ENCODE measurements at regions not wholly inside any gene's neighbourhood (a gene's known extent, or its start where the extent isn't known, plus 50 kb on each side); places are given as distances from the start of the nearest gene placed in this dataset.
"Not testable (repeated sequence)": the region's sequence is repeated elsewhere in the genome, so short reads cannot be mapped to it uniquely, and the experiment has no call there.

GRCh38 chr11:50088231-50088630 lies 55.6 kb downstream of the OR4C45 start:
- Histone ChIP-seq H3K4me3 (ENCODE audit: insufficient read length, low read depth) (no peak overlapping the region), H3K9me3 (ENCODE audit: insufficient read depth, low read length) (no peaks in the 10 kb centered on the region), H3K9ac (ENCODE audit: insufficient read length, low read depth) (no peak overlapping the region), H3K27me3 (ENCODE audit: insufficient read depth, insufficient read length) (no peaks in the 10 kb centered on the region), H3K4me1 (ENCODE audit: insufficient read depth, insufficient read length) (no peaks in the 10 kb centered on the region), H3K36me3 (ENCODE audit: insufficient read depth, insufficient read length, low read length) (no peaks in the 10 kb centered on the region)
- DNase-seq (ENCODE audit: low read depth, low spot score) = no peak
- TF ChIP-seq YY1 (IDR thresholded peaks at IDR 0.05; ENCODE audit: insufficient read depth, insufficient read length) = no peak
- TF ChIP-seq ZNF274 (IDR thresholded peaks at IDR 0.05; ENCODE audit: low read depth, low read length) = no peak
- no peak for TF ChIP-seq SUZ12 (IDR thresholded peaks at IDR 0.05; ENCODE audit: extremely low read depth, insufficient read depth, insufficient read length)

GRCh38 chr11:50098186-50098725 lies 65.6 kb downstream of the OR4C45 start:
- no peaks in the 10 kb centered on the region for H3K4me1 ChIP-seq (ENCODE audit: insufficient read depth, insufficient read length)
- no peaks in the 10 kb centered on the region for H3K36me3 ChIP-seq (ENCODE audit: insufficient read depth, insufficient read length, low read length)
- H3K9me3 ChIP-seq (ENCODE audit: insufficient read depth, low read length) = no peaks in the 10 kb centered on the region
- no peak overlapping the region for H3K4me3 ChIP-seq (ENCODE audit: insufficient read length, low read depth)
- TF ChIP-seq YY1 (IDR thresholded peaks at IDR 0.05; ENCODE audit: insufficient read depth, insufficient read length) (no peak), ZNF274 (IDR thresholded peaks at IDR 0.05; ENCODE audit: low read depth, low read length) (no peak), SUZ12 (IDR thresholded peaks at IDR 0.05; ENCODE audit: extremely low read depth, insufficient read depth, insufficient read length) (no peak)
- H3K9ac ChIP-seq (ENCODE audit: insufficient read length, low read depth) = no peak overlapping the region
- H3K27me3 ChIP-seq (ENCODE audit: insufficient read depth, insufficient read length) = no peaks in the 10 kb centered on the region
- no peak for DNase-seq (ENCODE audit: low read depth, low spot score)

DNA sequence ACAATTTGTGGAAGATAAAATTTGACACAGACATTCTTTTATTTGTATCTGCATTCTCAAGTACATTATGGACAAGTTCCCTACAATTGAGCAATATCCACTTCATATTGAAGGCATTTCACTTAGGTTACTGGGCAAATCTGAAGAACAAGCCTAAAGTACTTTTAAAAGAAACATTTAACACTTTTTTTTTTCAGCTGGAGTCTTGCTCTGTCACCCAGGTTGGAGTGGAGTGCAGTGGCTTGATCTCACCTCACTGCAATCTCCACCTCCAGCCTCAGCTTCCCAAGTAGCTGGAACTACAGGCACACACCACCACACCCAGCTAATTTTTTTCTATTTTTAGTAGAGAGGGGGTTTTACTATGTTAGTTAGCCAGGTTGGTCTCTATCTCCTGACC lies 70.2 kb downstream of the OR4C45 start:
- no peak overlapping the region for H3K9ac ChIP-seq (ENCODE audit: insufficient read length, low read depth)
- no peaks in the 10 kb centered on the region for H3K27me3 ChIP-seq (ENCODE audit: insufficient read depth, insufficient read length)
- DNase-seq (ENCODE audit: low read depth, low spot score) = no peak
- H3K36me3 ChIP-seq (ENCODE audit: insufficient read depth, insufficient read length, low read length) = no peaks in the 10 kb centered on the region
- no peak overlapping the region for H3K4me3 ChIP-seq (ENCODE audit: insufficient read length, low read depth)
- H3K9me3 ChIP-seq (ENCODE audit: insufficient read depth, low read length) = no peaks in the 10 kb centered on the region
- TF ChIP-seq ZNF274 (IDR thresholded peaks at IDR 0.05; ENCODE audit: low read depth, low read length) = no peak
- TF ChIP-seq SUZ12 (IDR thresholded peaks at IDR 0.05; ENCODE audit: extremely low read depth, insufficient read depth, insufficient read length) = no peak
- TF ChIP-seq YY1 (IDR thresholded peaks at IDR 0.05; ENCODE audit: insufficient read depth, insufficient read length) = no peak
- H3K4me1 ChIP-seq (ENCODE audit: insufficient read depth, insufficient read length) = no peaks in the 10 kb centered on the region

GRCh38 chr11:50140686-50141085 lies 108.0 kb downstream of the OR4C45 start:
- not testable (repeated sequence) for H3K9me3 ChIP-seq (ENCODE audit: insufficient read depth, low read length); H3K9ac ChIP-seq (ENCODE audit: insufficient read length, low read depth); H3K27me3 ChIP-seq (ENCODE audit: insufficient read depth, insufficient read length); H3K4me1 ChIP-seq (ENCODE audit: insufficient read depth, insufficient read length); H3K4me3 ChIP-seq (ENCODE audit: insufficient read length, low read depth); H3K36me3 ChIP-seq (ENCODE audit: insufficient read depth, insufficient read length, low read length); DNase-seq (ENCODE audit: low read depth, low spot score)

- H3K4me1 ChIP-seq (ENCODE audit: insufficient read depth, insufficient read length); H3K27me3 ChIP-seq (ENCODE audit: insufficient read depth, insufficient read length); H3K9me3 ChIP-seq (ENCODE audit: insufficient read depth, low read length); H3K36me3 ChIP-seq (ENCODE audit: insufficient read depth, insufficient read length, low read length); DNase-seq (ENCODE audit: low read depth, low spot score); H3K9ac ChIP-seq (ENCODE audit: insufficient read length, low read depth); H3K4me3 ChIP-seq (ENCODE audit: insufficient read length, low read depth): not testable (repeated sequence)
Observed at GRCh38 chr11:50146308-50146707, 113.6 kb downstream of the OR4C45 start.

DNA sequence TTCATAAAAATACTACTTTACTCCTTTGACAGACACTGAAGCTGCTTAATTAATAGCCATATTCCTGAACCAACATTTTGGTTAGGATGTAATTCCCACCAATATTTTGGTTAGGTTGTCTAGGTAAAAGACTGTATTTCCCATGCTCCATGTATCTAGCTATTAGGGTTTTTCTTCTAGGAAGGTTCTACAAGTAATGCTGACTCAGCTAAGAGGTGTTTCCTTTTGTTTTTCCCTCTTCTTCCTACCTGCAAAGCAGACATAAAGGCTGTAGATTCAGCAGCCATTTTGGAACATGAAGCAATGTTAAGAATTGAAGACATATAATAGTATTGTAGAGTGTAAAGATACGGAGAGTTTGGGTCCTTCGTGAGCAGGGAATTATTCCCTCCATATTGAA lies 115.3 kb downstream of the OR4C45 start:
- DNase-seq (ENCODE audit: low read depth, low spot score); H3K9ac ChIP-seq (ENCODE audit: insufficient read length, low read depth); H3K27me3 ChIP-seq (ENCODE audit: insufficient read depth, insufficient read length); H3K4me3 ChIP-seq (ENCODE audit: insufficient read length, low read depth); H3K36me3 ChIP-seq (ENCODE audit: insufficient read depth, insufficient read length, low read length); H3K9me3 ChIP-seq (ENCODE audit: insufficient read depth, low read length); H3K4me1 ChIP-seq (ENCODE audit: insufficient read depth, insufficient read length): not testable (repeated sequence)

DNA sequence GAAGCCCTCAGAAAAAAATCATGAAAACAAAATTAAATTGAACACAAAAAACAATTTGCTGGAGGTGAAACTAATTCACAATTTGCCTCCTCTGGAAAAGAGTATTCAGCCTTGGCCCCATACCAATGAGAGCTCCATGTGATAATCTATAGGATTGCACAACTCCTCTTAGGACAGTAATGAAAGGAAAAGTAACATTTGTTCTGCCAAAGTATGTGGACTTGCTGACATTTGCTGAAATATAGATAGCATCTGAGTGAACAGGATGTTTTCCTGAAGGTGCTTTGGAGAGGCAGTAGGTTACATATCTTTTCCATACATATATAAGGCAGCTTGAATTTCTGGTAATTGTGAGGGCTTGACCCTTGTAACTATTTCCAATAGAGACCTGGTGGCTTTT lies 122.8 kb downstream of the OR4C45 start:
- no peak for DNase-seq (ENCODE audit: low read depth, low spot score)
- Histone ChIP-seq H3K27me3 (ENCODE audit: insufficient read depth, insufficient read length) (no peaks in the 10 kb centered on the region), H3K9me3 (ENCODE audit: insufficient read depth, low read length) (peaks cover 5% of the 10 kb centered on the region; the same call in 1 of the 2 replicates), H3K9ac (ENCODE audit: insufficient read length, low read depth) (no peak overlapping the region), H3K4me1 (ENCODE audit: insufficient read depth, insufficient read length) (no peaks in the 10 kb centered on the region), H3K36me3 (ENCODE audit: insufficient read depth, insufficient read length, low read length) (no peaks in the 10 kb centered on the region), H3K4me3 (ENCODE audit: insufficient read length, low read depth) (no peak overlapping the region)
- TF ChIP-seq SUZ12 (IDR thresholded peaks at IDR 0.05; ENCODE audit: extremely low read depth, insufficient read depth, insufficient read length) = no peak
- TF ChIP-seq ZNF274 (IDR thresholded peaks at IDR 0.05; ENCODE audit: low read depth, low read length) = no peak
- TF ChIP-seq YY1 (IDR thresholded peaks at IDR 0.05; ENCODE audit: insufficient read depth, insufficient read length) = no peak

DNA sequence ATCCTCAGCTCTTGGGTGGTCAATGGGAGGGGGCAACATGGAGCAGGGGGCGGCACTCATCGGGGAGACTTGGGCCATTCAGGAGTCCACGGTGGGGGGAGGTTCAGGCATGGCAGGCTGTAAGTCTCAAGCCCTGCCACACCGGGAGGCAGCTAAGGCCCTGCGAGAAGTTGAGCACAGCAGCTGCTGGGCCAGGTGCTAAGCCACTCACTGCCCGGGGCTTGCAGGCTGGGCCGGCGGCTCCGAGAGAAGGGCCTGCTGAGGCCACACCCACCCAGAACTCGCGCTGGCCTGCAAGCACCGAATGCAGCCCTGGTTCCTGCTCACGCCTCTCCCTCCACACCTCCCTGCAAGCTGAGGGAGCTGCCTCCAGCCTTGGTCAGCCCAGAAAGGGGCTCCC lies 131.4 kb downstream of the OR4C45 start:
- Histone ChIP-seq H3K4me1 (ENCODE audit: insufficient read depth, insufficient read length) (no peaks in the 10 kb centered on the region), H3K9me3 (ENCODE audit: insufficient read depth, low read length) (peaks cover 11% of the 10 kb centered on the region; the same call in 1 of the 2 replicates), H3K9ac (ENCODE audit: insufficient read length, low read depth) (no peak overlapping the region), H3K27me3 (ENCODE audit: insufficient read depth, insufficient read length) (no peaks in the 10 kb centered on the region), H3K4me3 (ENCODE audit: insufficient read length, low read depth) (no peak overlapping the region), H3K36me3 (ENCODE audit: insufficient read depth, insufficient read length, low read length) (no peaks in the 10 kb centered on the region)
- DNase-seq (ENCODE audit: low read depth, low spot score) = no peak
- TF ChIP-seq YY1 (IDR thresholded peaks at IDR 0.05; ENCODE audit: insufficient read depth, insufficient read length) = no peak

All from NT2/D1 (cell line).